ENCODE measurements at regions not wholly inside any gene's neighbourhood (a gene's known extent, or its start where the extent isn't known, plus 50 kb on each side); places are given as distances from the start of the nearest gene placed in this dataset.

- DNase-seq (ENCODE audit: insufficient read length, low spot score) (no peak), FAIRE-seq (no peak)
These were observed 53.0 kb upstream of the KLF3 start for GRCh38 chr4:38610966-38611431.

DNA sequence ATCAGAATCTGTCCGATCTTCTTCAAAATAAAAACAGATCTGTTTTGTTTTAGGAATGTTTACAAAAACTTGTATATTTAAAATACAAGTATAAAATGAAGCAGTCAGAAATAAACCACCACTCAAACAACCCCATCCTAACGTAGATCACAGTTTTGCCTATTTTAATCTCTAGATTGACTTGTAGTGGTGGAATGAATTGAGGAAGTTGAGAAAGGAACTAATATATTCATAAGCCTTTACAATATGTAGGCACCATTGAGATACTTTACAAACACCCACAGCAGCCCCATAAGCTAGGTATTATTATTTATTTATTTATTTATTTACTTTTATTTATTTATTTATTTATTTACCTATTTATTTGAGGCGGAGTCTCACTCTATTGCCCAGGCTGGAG is 52.3 kb upstream of the KLF3 start:
- DNase-seq (ENCODE audit: insufficient read length, low spot score) (no peak), FAIRE-seq (no peak)

GRCh38 chr4:38612646-38613414 is 51.2 kb upstream of the KLF3 start:
- no peak for FAIRE-seq

More at GRCh38 chr4:38612646-38613414, 51.2 kb upstream of the KLF3 start:
- no peak for DNase-seq (ENCODE audit: insufficient read length, low spot score)
